ENCODE measurements at regions not wholly inside any gene's neighbourhood (a gene's known extent, or its start where the extent isn't known, plus 50 kb on each side); places are given as distances from the start of the nearest gene placed in this dataset.

- no peak overlapping the region for H3K27ac Mint-ChIP-seq
- no peaks in the 10 kb centered on the region for H3K36me3 Mint-ChIP-seq (ENCODE audit: low read depth)
- peaks cover 12% of the 10 kb centered on the region for H3K9me3 Mint-ChIP-seq
- intact Hi-C loops (cut with micrococcal nuclease), result no loop called here
- H3K27me3 Mint-ChIP-seq, result peaks cover 1% of the 10 kb centered on the region
- H3K4me3 Mint-ChIP-seq, result no peak overlapping the region
- no peaks in the 10 kb centered on the region for H3K4me1 Mint-ChIP-seq (ENCODE audit: low read depth)
These were observed 445.2 kb downstream of the INHBA start for GRCh38 chr7:41257660-41258059.

GRCh38 chr7:41256186-41256945, 446.5 kb downstream of the INHBA start:
- Mint-ChIP-seq H3K9me3 (peaks cover 18% of the 10 kb centered on the region), H3K27ac (no peak overlapping the region), H3K4me1 (ENCODE audit: low read depth) (no peaks in the 10 kb centered on the region), H3K4me3 (no peak overlapping the region), H3K27me3 (peaks cover 1% of the 10 kb centered on the region), H3K36me3 (ENCODE audit: low read depth) (no peaks in the 10 kb centered on the region)
- intact Hi-C loops (cut with micrococcal nuclease), result no loop called here

- Mint-ChIP-seq H3K4me3 (no peak overlapping the region), H3K36me3 (ENCODE audit: low read depth) (no peaks in the 10 kb centered on the region), H3K27ac (no peak overlapping the region), H3K9me3 (peaks cover 20% of the 10 kb centered on the region), H3K4me1 (ENCODE audit: low read depth) (no peaks in the 10 kb centered on the region), H3K27me3 (peaks cover 1% of the 10 kb centered on the region)
- intact Hi-C loops (cut with micrococcal nuclease), result no loop called here
These were observed 447.2 kb downstream of the INHBA start for GRCh38 chr7:41255716-41256115.

GRCh38 chr7:41255113-41255512, 447.8 kb downstream of the INHBA start:
- intact Hi-C loops (cut with micrococcal nuclease), result no loop called here
- no peaks in the 10 kb centered on the region for H3K36me3 Mint-ChIP-seq (ENCODE audit: low read depth)
- H3K27me3 Mint-ChIP-seq, result no peaks in the 10 kb centered on the region
- no peaks in the 10 kb centered on the region for H3K4me1 Mint-ChIP-seq (ENCODE audit: low read depth)
- peaks cover 20% of the 10 kb centered on the region for H3K9me3 Mint-ChIP-seq
- H3K27ac Mint-ChIP-seq, result no peak overlapping the region
- H3K4me3 Mint-ChIP-seq, result no peak overlapping the region

GRCh38 chr7:41252957-41253356, 449.9 kb downstream of the INHBA start:
- no peak overlapping the region for H3K27ac Mint-ChIP-seq
- peaks cover 18% of the 10 kb centered on the region for H3K9me3 Mint-ChIP-seq
- no peaks in the 10 kb centered on the region for H3K27me3 Mint-ChIP-seq
- intact Hi-C loops (cut with micrococcal nuclease), result no loop called here
- H3K4me3 Mint-ChIP-seq, result no peak overlapping the region
- H3K4me1 Mint-ChIP-seq (ENCODE audit: low read depth), result no peaks in the 10 kb centered on the region
- H3K36me3 Mint-ChIP-seq (ENCODE audit: low read depth), result no peaks in the 10 kb centered on the region

- Mint-ChIP-seq H3K27me3 (no peaks in the 10 kb centered on the region), H3K36me3 (ENCODE audit: low read depth) (no peaks in the 10 kb centered on the region), H3K4me3 (no peak overlapping the region), H3K9me3 (peaks cover 18% of the 10 kb centered on the region), H3K4me1 (ENCODE audit: low read depth) (no peaks in the 10 kb centered on the region), H3K27ac (no peak overlapping the region)
- intact Hi-C loops (cut with micrococcal nuclease), result no loop called here
These were observed 450.3 kb downstream of the INHBA start for GRCh38 chr7:41252551-41252950.

- H3K27ac Mint-ChIP-seq, result no peak overlapping the region
These were observed 455.6 kb downstream of the INHBA start for GRCh38 chr7:41247143-41247865.

GRCh38 chr7:41245916-41246315, 457.0 kb downstream of the INHBA start:
- no peaks in the 10 kb centered on the region for H3K27me3 Mint-ChIP-seq
- H3K4me1 Mint-ChIP-seq (ENCODE audit: low read depth), result no peaks in the 10 kb centered on the region
- no peak overlapping the region for H3K27ac Mint-ChIP-seq
- H3K4me3 Mint-ChIP-seq, result no peak overlapping the region
- peaks cover 8% of the 10 kb centered on the region for H3K9me3 Mint-ChIP-seq
- intact Hi-C loops (cut with micrococcal nuclease), result no loop called here
- no peaks in the 10 kb centered on the region for H3K36me3 Mint-ChIP-seq (ENCODE audit: low read depth)

More at GRCh38 chr7:41247143-41247865, 455.6 kb downstream of the INHBA start:
- peaks cover 18% of the 10 kb centered on the region for H3K9me3 Mint-ChIP-seq
- intact Hi-C loops (cut with micrococcal nuclease), result no loop called here
- no peaks in the 10 kb centered on the region for H3K4me1 Mint-ChIP-seq (ENCODE audit: low read depth)
- no peaks in the 10 kb centered on the region for H3K36me3 Mint-ChIP-seq (ENCODE audit: low read depth)
- H3K27me3 Mint-ChIP-seq, result no peaks in the 10 kb centered on the region
- no peak overlapping the region for H3K4me3 Mint-ChIP-seq

GRCh38 chr7:41244246-41244645, 458.6 kb downstream of the INHBA start:
- no peaks in the 10 kb centered on the region for H3K36me3 Mint-ChIP-seq (ENCODE audit: low read depth)
- H3K4me1 Mint-ChIP-seq (ENCODE audit: low read depth), result no peaks in the 10 kb centered on the region
- no peak overlapping the region for H3K4me3 Mint-ChIP-seq
- no peak overlapping the region for H3K27ac Mint-ChIP-seq
- H3K9me3 Mint-ChIP-seq, result no peaks in the 10 kb centered on the region
- no peaks in the 10 kb centered on the region for H3K27me3 Mint-ChIP-seq
- intact Hi-C loops (cut with micrococcal nuclease), result no loop called here

- Mint-ChIP-seq H3K4me1 (ENCODE audit: low read depth) (no peaks in the 10 kb centered on the region), H3K4me3 (no peak overlapping the region), H3K27me3 (no peaks in the 10 kb centered on the region), H3K36me3 (ENCODE audit: low read depth) (no peaks in the 10 kb centered on the region), H3K9me3 (no peaks in the 10 kb centered on the region), H3K27ac (no peak overlapping the region)
- intact Hi-C loops (cut with micrococcal nuclease), result no loop called here
These were observed 461.2 kb downstream of the INHBA start for GRCh38 chr7:41241641-41242040.

GRCh38 chr7:41239596-41239995, 463.3 kb downstream of the INHBA start:
- Mint-ChIP-seq H3K4me3 (no peak overlapping the region), H3K4me1 (ENCODE audit: low read depth) (no peaks in the 10 kb centered on the region)

GRCh38 chr7:41238851-41239331, 464.0 kb downstream of the INHBA start:
- H3K4me1 Mint-ChIP-seq (ENCODE audit: low read depth), result no peaks in the 10 kb centered on the region
- no peaks in the 10 kb centered on the region for H3K27me3 Mint-ChIP-seq
- intact Hi-C loops (cut with micrococcal nuclease), result no loop called here
- no peak overlapping the region for H3K4me3 Mint-ChIP-seq
- H3K27ac Mint-ChIP-seq, result no peak overlapping the region
- H3K36me3 Mint-ChIP-seq (ENCODE audit: low read depth), result no peaks in the 10 kb centered on the region
- no peaks in the 10 kb centered on the region for H3K9me3 Mint-ChIP-seq

More at GRCh38 chr7:41239596-41239995, 463.3 kb downstream of the INHBA start:
- Mint-ChIP-seq H3K27ac (no peak overlapping the region), H3K36me3 (ENCODE audit: low read depth) (no peaks in the 10 kb centered on the region), H3K9me3 (no peaks in the 10 kb centered on the region), H3K27me3 (no peaks in the 10 kb centered on the region)
- intact Hi-C loops (cut with micrococcal nuclease), result no loop called here

- Mint-ChIP-seq H3K27me3 (no peaks in the 10 kb centered on the region), H3K36me3 (ENCODE audit: low read depth) (no peaks in the 10 kb centered on the region), H3K27ac (no peak overlapping the region), H3K9me3 (no peaks in the 10 kb centered on the region), H3K4me3 (no peak overlapping the region), H3K4me1 (ENCODE audit: low read depth) (no peaks in the 10 kb centered on the region)
- intact Hi-C loops (cut with micrococcal nuclease), result no loop called here
These were observed 464.9 kb downstream of the INHBA start for GRCh38 chr7:41237956-41238355.

- Mint-ChIP-seq H3K4me1 (ENCODE audit: low read depth) (no peaks in the 10 kb centered on the region), H3K9me3 (peaks cover 28% of the 10 kb centered on the region), H3K27me3 (no peaks in the 10 kb centered on the region), H3K36me3 (ENCODE audit: low read depth) (no peaks in the 10 kb centered on the region), H3K27ac (no peak overlapping the region), H3K4me3 (no peak overlapping the region)
- intact Hi-C loops (cut with micrococcal nuclease), result no loop called here
These were observed 470.8 kb downstream of the INHBA start for GRCh38 chr7:41232086-41232485.
